GM23338 (cell line): ENCODE measurements at regions not wholly inside any gene's neighbourhood (a gene's known extent, or its start where the extent isn't known, plus 50 kb on each side); places are given as distances from the start of the nearest gene placed in this dataset.

Experiments used
- ATAC-seq: fragments of 200-7000 bp; cut with Tn5 transposase; 3 replicates; pipeline ENCODE4 v1.9.1; 2020
- DNase-seq: peaks from one replicate; pipeline ENCODE4 v3.0.0-alpha.2; 2015; ENCODE audit warnings: low spot score
- H2AFZ ChIP-seq: fragments of 200-600 bp; sonication (generic); 2 replicates; pipeline ENCODE4 v1.8.0; 2016; ENCODE audit warnings: antibody characterized with exemption, mild to moderate bottlenecking, moderate library complexity
- H3F3A ChIP-seq: fragments of 200-600 bp; sonication (generic); replicated peaks from 2 replicates; pipeline ENCODE4 v1.8.0; 2017; ENCODE audit warnings: antibody characterized with exemption, mixed run types, low read depth
- H3K27ac ChIP-seq: fragments of 200-600 bp; sonication (generic); 2 replicates; pipeline ENCODE4 v1.6.1; 2016; ENCODE audit warnings: low read depth
- H3K27me3 ChIP-seq: fragments of 200-600 bp; sonication (generic); 2 replicates; pipeline ENCODE4 v1.8.0; 2016; ENCODE audit warnings: mild to moderate bottlenecking, mixed run types, moderate library complexity; ENCODE audit not compliant: insufficient read depth
- H3K36me3 ChIP-seq: fragments of 200-600 bp; sonication (generic); 2 replicates; pipeline ENCODE4 v1.8.0; 2016; ENCODE audit warnings: mild to moderate bottlenecking; ENCODE audit not compliant: insufficient read depth
- H3K4me1 ChIP-seq: fragments of 200-600 bp; sonication (generic); 2 replicates; pipeline ENCODE4 v1.8.0; 2016; ENCODE audit warnings: mild to moderate bottlenecking, moderate library complexity; ENCODE audit not compliant: insufficient read depth
- H3K4me2 ChIP-seq: fragments of 200-600 bp; sonication (generic); 2 replicates; pipeline ENCODE4 v1.7.1; 2017; ENCODE audit warnings: mixed run types
- H3K4me3 ChIP-seq: fragments of 200-600 bp; sonication (generic); 2 replicates; pipeline ENCODE4 v1.6.1; 2016; ENCODE audit warnings: mixed run types
- H3K79me2 ChIP-seq: fragments of 200-600 bp; sonication (generic); replicated peaks from 2 replicates; pipeline ENCODE4 v1.8.0; 2017; ENCODE audit warnings: mild to moderate bottlenecking; ENCODE audit not compliant: insufficient read depth
- H3K9me2 ChIP-seq: fragments of 200-600 bp; sonication (generic); 2 replicates; pipeline ENCODE4 v1.8.0; 2017; ENCODE audit not compliant: insufficient read depth
- H4K20me1 ChIP-seq: fragments of 200-600 bp; sonication (generic); replicated peaks from 2 replicates; pipeline ENCODE4 v1.8.0; 2017; ENCODE audit warnings: mild to moderate bottlenecking; ENCODE audit not compliant: insufficient read depth
- H3K27ac Mint-ChIP-seq: 2 replicates; pipeline ENCODE4 v1.8.0; 2020; ENCODE audit warnings: inconsistent platforms, mild to moderate bottlenecking, moderate library complexity, mixed read lengths
- H3K27me3 Mint-ChIP-seq: 3 replicates; pipeline ENCODE4 v1.8.0; 2022; ENCODE audit warnings: low read depth, mild to moderate bottlenecking, moderate library complexity, mixed read lengths, inconsistent platforms; ENCODE audit not compliant: insufficient read depth, poor library complexity
- H3K36me3 Mint-ChIP-seq: 3 replicates; pipeline ENCODE4 v1.8.0; 2021; ENCODE audit warnings: low read depth, mild to moderate bottlenecking, inconsistent platforms, moderate library complexity, mixed read lengths
- H3K4me1 Mint-ChIP-seq: 3 replicates; pipeline ENCODE4 v1.8.0; 2020; ENCODE audit warnings: mild to moderate bottlenecking, inconsistent platforms, mixed read lengths
- H3K4me3 Mint-ChIP-seq: 3 replicates; pipeline ENCODE4 v1.8.0; 2021; ENCODE audit warnings: moderate library complexity, mild to moderate bottlenecking, inconsistent platforms, mixed read lengths
- H3K9me3 Mint-ChIP-seq: 3 replicates; pipeline ENCODE4 v1.8.0; 2020; ENCODE audit warnings: moderate library complexity, mild to moderate bottlenecking, inconsistent platforms, mixed read lengths
- CREB1 ChIP-seq: fragments of 250-450 bp; sonication (Bioruptor Pico); IDR thresholded peaks from 2 replicates; pipeline ENCODE4 v1.5.0; 2020; ENCODE audit warnings: low read depth, mild to moderate bottlenecking, moderate library complexity
- CTCF ChIP-seq, 2 experiments: fragments of 200-600 bp in 1 of 2; sonication (generic) in 1 of 2; conservative IDR thresholded peaks; 2 replicates each; pipeline versions ENCODE4 v1.5.1 to v1.6.1; 2016 to 2017; ENCODE audit warnings: antibody characterized with exemption in 2 of 2, low read depth in 2 of 2, mild to moderate bottlenecking in 2 of 2, moderate library complexity in 1 of 2
- ETS1 ChIP-seq: IDR thresholded peaks from 2 replicates; pipeline ENCODE4 v1.6.1; 2016; ENCODE audit warnings: antibody characterized with exemption
- EZH2 ChIP-seq: fragments of 200-600 bp; sonication (generic); IDR thresholded peaks from one replicate; pipeline ENCODE4 v1.8.0; 2017; ENCODE audit warnings: antibody characterized with exemption, mild to moderate bottlenecking, low read depth; ENCODE audit not compliant: unreplicated experiment
- EZH2phosphoT487 ChIP-seq: fragments of 200-600 bp; sonication (generic); IDR thresholded peaks from one replicate; pipeline ENCODE4 v1.8.1; 2018; ENCODE audit warnings: antibody characterized with exemption; ENCODE audit not compliant: unreplicated experiment
- JUNB ChIP-seq: IDR thresholded peaks from one replicate; pipeline ENCODE4 v1.6.1; 2016; ENCODE audit warnings: antibody characterized with exemption; ENCODE audit not compliant: unreplicated experiment
- NANOG ChIP-seq: IDR thresholded peaks from 2 replicates; pipeline ENCODE4 v1.6.1; 2016; ENCODE audit warnings: antibody characterized with exemption, borderline replicate concordance
- POLR2AphosphoS5 ChIP-seq: IDR thresholded peaks from 2 replicates; pipeline ENCODE4 v1.6.1; 2016; ENCODE audit warnings: antibody characterized with exemption, low read depth
- REST ChIP-seq: IDR thresholded peaks from one replicate; pipeline ENCODE4 v1.6.1; 2018; ENCODE audit warnings: antibody characterized with exemption; ENCODE audit not compliant: unreplicated experiment
- STAT1 ChIP-seq: IDR thresholded peaks from one replicate; pipeline ENCODE4 v1.6.1; 2016; ENCODE audit warnings: antibody characterized with exemption; ENCODE audit not compliant: unreplicated experiment
- ZNF114 ChIP-seq: fragments of 250-450 bp; sonication (Bioruptor Pico); IDR thresholded peaks from 2 replicates; pipeline ENCODE4 v1.5.0; 2020; ENCODE audit warnings: mild to moderate bottlenecking, moderate library complexity
- ZNF331 ChIP-seq: fragments of 250-450 bp; sonication (Bioruptor Pico); IDR thresholded peaks from 2 replicates; pipeline ENCODE4 v1.5.0; 2020; ENCODE audit warnings: low read depth, mild to moderate bottlenecking, moderate library complexity

GRCh38 chr9:16356196-16356765, 514.2 kb downstream of the BNC2 start:
- Mint-ChIP-seq H3K36me3 (peaks cover 3% of the 10 kb centered on the region; the same call in 2 of the 3 replicates), H3K27me3 (peaks cover 6% of the 10 kb centered on the region), H3K9me3 (peaks cover 7% of the 10 kb centered on the region; the same call in 2 of the 3 replicates), H3K4me1 (no peaks in the 10 kb centered on the region), H3K27ac (no peak overlapping the region), H3K4me3 (no peak overlapping the region)
- ATAC-seq = no peak
- no peak for TF ChIP-seq JUNB
- TF ChIP-seq STAT1 = no peak
- TF ChIP-seq NANOG = no peak
- no peak for TF ChIP-seq REST
- TF ChIP-seq POLR2AphosphoS5 = no peak
- TF ChIP-seq EZH2 = no peak
- no peak for TF ChIP-seq CREB1 (CRISPR knock-in tag)
- no peak for TF ChIP-seq EZH2phosphoT487
- no peak for TF ChIP-seq ETS1
- 0 out of 2 replicates have a peak, but pooled peaks cover 10% of the 10 kb centered on the region for H3K9me2 ChIP-seq
- H3K36me3 ChIP-seq = no peaks in the 10 kb centered on the region
- H4K20me1 ChIP-seq = no peaks in the 10 kb centered on the region
- no peaks in the 10 kb centered on the region for H3K4me1 ChIP-seq
- no peaks in the 10 kb centered on the region for H3K27me3 ChIP-seq
- no peak overlapping the region for H2AFZ ChIP-seq
- no peak overlapping the region for H3K4me3 ChIP-seq
- no peak overlapping the region for H3K4me2 ChIP-seq
- no peaks in the 10 kb centered on the region for H3F3A ChIP-seq
- no peaks in the 10 kb centered on the region for H3K79me2 ChIP-seq
- H3K27ac ChIP-seq = no peak overlapping the region
- no peak for DNase-seq

GRCh38 chr9:16357828-16358227, 512.6 kb downstream of the BNC2 start:
- Histone ChIP-seq H3F3A (no peaks in the 10 kb centered on the region), H3K27ac (no peak overlapping the region), H4K20me1 (no peaks in the 10 kb centered on the region), H3K4me3 (no peak overlapping the region), H3K4me1 (peaks cover 5% of the 10 kb centered on the region; the same call in 1 of the 2 replicates), H3K9me2 (peaks cover 22% of the 10 kb centered on the region; the same call in 1 of the 2 replicates), H3K79me2 (no peaks in the 10 kb centered on the region), H3K36me3 (no peaks in the 10 kb centered on the region), H3K4me2 (no peak overlapping the region), H3K27me3 (no peaks in the 10 kb centered on the region), H2AFZ (peak overlapping the region; percentile 28)
- H3K9me3 Mint-ChIP-seq = peaks cover 7% of the 10 kb centered on the region; the same call in 2 of the 3 replicates
- H3K27ac Mint-ChIP-seq = no peak overlapping the region
- H3K36me3 Mint-ChIP-seq = peaks cover 3% of the 10 kb centered on the region; the same call in 2 of the 3 replicates
- ATAC-seq (no peak), DNase-seq (no peak)
- peaks cover 4% of the 10 kb centered on the region for H3K27me3 Mint-ChIP-seq
- TF ChIP-seq ETS1 (no peak), STAT1 (no peak), JUNB (no peak), REST (no peak), ZNF114 (no peak), NANOG (no peak), POLR2AphosphoS5 (no peak), ZNF331 (CRISPR knock-in tag) (no peak), EZH2phosphoT487 (no peak), CREB1 (CRISPR knock-in tag) (no peak), CTCF (conservative IDR thresholded peaks at IDR 0.05; ENCODE audit: low read depth in 2 of 2) (no peak)
- no peak overlapping the region for H3K4me3 Mint-ChIP-seq
- H3K4me1 Mint-ChIP-seq = peaks cover 5% of the 10 kb centered on the region; the same call in 2 of the 3 replicates
